ENCODE measurements at regions not wholly inside any gene's neighbourhood (a gene's known extent, or its start where the extent isn't known, plus 50 kb on each side); places are given as distances from the start of the nearest gene placed in this dataset.

GRCh38 chr17:77432034-77432661, 291.4 kb downstream of the SEC14L1 start (continued):
- no peak for TF ChIP-seq ZNF202 (tag by site-specific recombination; IDR thresholded peaks at IDR 0.05; ENCODE audit: borderline replicate concordance)
- no peak for TF ChIP-seq ZNF654 (tag by site-specific recombination; IDR thresholded peaks at IDR 0.05; ENCODE audit: low read depth)

DNA sequence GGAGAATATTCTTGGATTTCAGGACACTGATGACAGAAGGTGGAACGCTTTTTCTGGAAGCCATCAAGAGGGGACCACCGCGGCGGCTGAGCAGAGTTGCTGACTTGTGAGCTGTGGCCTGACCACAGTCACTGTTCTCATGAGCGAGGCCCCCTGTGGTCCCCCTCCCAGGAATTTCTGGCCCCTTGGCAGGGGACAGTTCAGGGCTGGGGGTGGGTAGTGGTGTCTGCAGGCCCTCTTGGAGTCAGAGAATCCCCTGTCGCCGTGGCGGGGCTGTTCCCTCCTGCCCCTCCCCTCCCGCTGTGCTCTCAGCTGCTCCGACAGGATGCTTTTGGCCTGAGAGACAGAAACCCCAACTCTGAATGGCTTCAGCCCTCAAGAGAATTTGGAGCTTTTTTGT, 292.0 kb downstream of the SEC14L1 start:
- H3K4me3 ChIP-seq (ENCODE audit: low read depth, low read length) = no peak overlapping the region
- no peak overlapping the region for H3K27ac ChIP-seq (ENCODE audit: extremely low read depth, low read depth, low read length)
- no peaks in the 10 kb centered on the region for H3K9me3 ChIP-seq (ENCODE audit: control insufficient read depth, insufficient read depth, low read depth, low read length)
- TF ChIP-seq ZNF513 (tag by site-specific recombination; IDR thresholded peaks at IDR 0.05) (no peak), ZNF341 (tag by site-specific recombination; IDR thresholded peaks at IDR 0.05; ENCODE audit: low read depth) (peak; percentile 87)
- peaks cover 0 to 5% of the 10 kb centered on the region in 2 experiments; a peak in 1 of 3 replicates for H3K36me3 ChIP-seq (ENCODE audit: control insufficient read depth in 2 of 2, insufficient read depth in 1 of 2, low read length in 2 of 2)
- peaks cover 19% of the 10 kb centered on the region for H3K4me1 ChIP-seq (ENCODE audit: control insufficient read depth, insufficient read depth, low read length)
- CTCF ChIA-PET = interaction anchor here (0.9 to 1.3 kb wide), 2 partner anchors 62 to 817 kb away, joined by 3 to 4 read pairs; no protein-coding TSS in a partner anchor
- POLR2A ChIA-PET = no interaction called here

- no peaks in the 10 kb centered on the region for H3K9me3 ChIP-seq (ENCODE audit: control insufficient read depth, insufficient read depth, low read depth, low read length)
- peaks cover 19% of the 10 kb centered on the region for H3K4me1 ChIP-seq (ENCODE audit: control insufficient read depth, insufficient read depth, low read length)
- H3K27ac ChIP-seq (ENCODE audit: extremely low read depth, low read depth, low read length) = no peak overlapping the region
- TF ChIP-seq YY2 (tag by site-specific recombination; IDR thresholded peaks at IDR 0.05) (no peak), ZNF645 (tag by site-specific recombination; IDR thresholded peaks at IDR 0.05) (no peak), KLF16 (tag by site-specific recombination; IDR thresholded peaks at IDR 0.05) (no peak), RBAK (tag by site-specific recombination; IDR thresholded peaks at IDR 0.05) (no peak), KLF8 (tag by site-specific recombination; IDR thresholded peaks at IDR 0.05) (no peak), ZNF660 (tag by site-specific recombination; IDR thresholded peaks at IDR 0.05) (no peak), ZNF624 (tag by site-specific recombination; IDR thresholded peaks at IDR 0.05) (no peak), ZNF600 (tag by site-specific recombination; IDR thresholded peaks at IDR 0.05) (no peak), ZIC2 (tag by site-specific recombination; IDR thresholded peaks at IDR 0.05) (no peak), ZNF10 (tag by site-specific recombination; IDR thresholded peaks at IDR 0.05) (no peak), KLF10 (tag by site-specific recombination; IDR thresholded peaks at IDR 0.05) (no peak), ZNF335 (tag by site-specific recombination; conservative IDR thresholded peaks at IDR 0.05) (no peak), ZNF169 (tag by site-specific recombination; IDR thresholded peaks at IDR 0.05) (no peak), PRDM6 (tag by site-specific recombination; IDR thresholded peaks at IDR 0.05) (no peak), ZNF529 (tag by site-specific recombination; IDR thresholded peaks at IDR 0.05; ENCODE audit: insufficient replicate concordance) (no peak), ZNF707 (tag by site-specific recombination; IDR thresholded peaks at IDR 0.05) (no peak)
- TF ChIP-seq, protein P1, sequence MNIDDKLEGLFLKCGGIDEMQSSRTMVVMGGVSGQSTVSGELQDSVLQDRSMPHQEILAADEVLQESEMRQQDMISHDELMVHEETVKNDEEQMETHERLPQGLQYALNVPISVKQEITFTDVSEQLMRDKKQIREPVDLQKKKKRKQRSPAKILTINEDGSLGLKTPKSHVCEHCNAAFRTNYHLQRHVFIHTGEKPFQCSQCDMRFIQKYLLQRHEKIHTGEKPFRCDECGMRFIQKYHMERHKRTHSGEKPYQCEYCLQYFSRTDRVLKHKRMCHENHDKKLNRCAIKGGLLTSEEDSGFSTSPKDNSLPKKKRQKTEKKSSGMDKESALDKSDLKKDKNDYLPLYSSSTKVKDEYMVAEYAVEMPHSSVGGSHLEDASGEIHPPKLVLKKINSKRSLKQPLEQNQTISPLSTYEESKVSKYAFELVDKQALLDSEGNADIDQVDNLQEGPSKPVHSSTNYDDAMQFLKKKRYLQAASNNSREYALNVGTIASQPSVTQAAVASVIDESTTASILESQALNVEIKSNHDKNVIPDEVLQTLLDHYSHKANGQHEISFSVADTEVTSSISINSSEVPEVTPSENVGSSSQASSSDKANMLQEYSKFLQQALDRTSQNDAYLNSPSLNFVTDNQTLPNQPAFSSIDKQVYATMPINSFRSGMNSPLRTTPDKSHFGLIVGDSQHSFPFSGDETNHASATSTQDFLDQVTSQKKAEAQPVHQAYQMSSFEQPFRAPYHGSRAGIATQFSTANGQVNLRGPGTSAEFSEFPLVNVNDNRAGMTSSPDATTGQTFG (tag by site-specific recombination; IDR thresholded peaks at IDR 0.05; ENCODE audit: borderline replicate concordance) = no peak
- POLR2A ChIA-PET = no interaction called here
- H3K36me3 ChIP-seq (ENCODE audit: control insufficient read depth in 2 of 2, insufficient read depth in 1 of 2, low read length in 2 of 2) = peaks cover 0 to 5% of the 10 kb centered on the region in 2 experiments; a peak in 1 of 3 replicates
- CTCF ChIA-PET = interaction anchor here (0.9 to 1.3 kb wide), 2 partner anchors 61 to 101 kb away, joined by 3 to 4 read pairs; no protein-coding TSS in a partner anchor
- no peak overlapping the region for H3K4me3 ChIP-seq (ENCODE audit: low read depth, low read length)
These were observed 292.8 kb downstream of the SEC14L1 start for GRCh38 chr17:77433385-77434135.
